ENCODE measurements at regions not wholly inside any gene's neighbourhood (a gene's known extent, or its start where the extent isn't known, plus 50 kb on each side); places are given as distances from the start of the nearest gene placed in this dataset.
A peak's percentile ranks its signal among the peaks of the same experiment; 100 is the strongest.
"Not testable (repeated sequence)": the region's sequence is repeated elsewhere in the genome, so short reads cannot be mapped to it uniquely, and the experiment has no call there.

DNA sequence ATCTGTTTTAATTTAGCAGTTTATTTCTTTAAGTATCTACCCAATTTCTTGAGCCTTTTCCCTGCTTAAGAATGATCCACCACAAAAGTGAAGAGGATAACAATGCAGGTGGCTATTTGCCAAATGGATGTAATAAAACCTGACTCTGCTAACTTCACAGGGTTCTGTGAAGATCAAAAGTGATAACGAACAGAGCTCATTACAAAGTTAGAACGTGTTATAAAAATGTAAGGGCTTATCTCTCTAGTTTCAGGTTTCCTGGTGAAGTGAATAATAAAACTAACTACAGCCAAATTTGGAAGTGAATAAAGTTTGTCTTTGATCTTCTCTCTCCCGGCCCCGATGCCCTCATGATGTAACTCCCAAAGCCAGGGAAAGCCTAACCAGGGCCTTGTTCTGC lies 497.9 kb downstream of the SMARCA1 start:
- TF ChIP-seq POLR2A (IDR thresholded peaks at IDR 0.05; ENCODE audit: low read length), result no peak
- TF ChIP-seq GATA1 (IDR thresholded peaks at IDR 0.05; ENCODE audit: low read depth, low read length), result no peak
- DNase-seq, result no peak

DNA sequence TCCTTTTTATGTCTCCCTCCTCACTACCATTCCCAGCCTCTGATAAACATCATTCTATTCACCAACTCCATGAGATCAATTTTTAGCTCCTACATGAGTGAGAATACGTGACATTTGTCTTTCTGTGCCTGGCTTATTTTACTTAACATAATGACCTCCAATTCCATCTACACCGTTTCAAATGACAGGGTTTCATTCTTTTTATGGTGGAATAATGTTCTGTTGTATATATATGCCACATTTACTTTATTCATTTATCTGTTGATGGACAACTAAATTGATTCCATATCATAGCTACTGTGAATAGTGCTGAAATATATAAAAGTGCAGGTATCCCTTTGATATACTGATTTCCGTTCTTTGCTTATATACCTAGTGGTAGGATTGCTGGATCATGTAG lies 503.9 kb downstream of the SMARCA1 start:
- no peak for DNase-seq

GRCh38 chrX:129015381-129015780 lies 507.9 kb downstream of the SMARCA1 start:
- DNase-seq, result no peak
- TF ChIP-seq GATA1 (IDR thresholded peaks at IDR 0.05; ENCODE audit: low read depth, low read length) (no peak), POLR2A (IDR thresholded peaks at IDR 0.05; ENCODE audit: low read length) (no peak)

More for the DNA sequence above, 503.9 kb downstream of the SMARCA1 start:
- TF ChIP-seq POLR2A (IDR thresholded peaks at IDR 0.05; ENCODE audit: low read length) (no peak), GATA1 (IDR thresholded peaks at IDR 0.05; ENCODE audit: low read depth, low read length) (no peak)

DNA sequence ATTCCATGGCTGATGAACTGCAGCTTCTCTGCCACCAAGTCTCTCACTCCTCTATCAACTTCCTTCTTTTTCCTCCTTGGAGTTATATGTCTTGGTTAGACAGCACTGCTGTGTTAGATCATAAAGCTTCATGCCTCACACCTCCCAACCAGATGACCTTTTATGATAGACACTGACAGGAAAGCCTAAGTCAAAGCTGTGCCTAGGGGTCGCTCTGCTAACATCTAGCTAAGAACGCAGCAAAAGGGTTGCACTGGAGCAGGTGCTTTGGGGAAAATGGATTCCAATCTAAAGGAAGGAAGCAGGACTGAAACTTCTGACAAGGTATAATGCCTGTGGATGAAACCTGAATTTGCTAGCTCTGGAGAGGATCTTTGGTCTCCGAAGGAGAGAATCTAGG lies 509.7 kb downstream of the SMARCA1 start:
- DNase-seq, result no peak
- TF ChIP-seq POLR2A (IDR thresholded peaks at IDR 0.05; ENCODE audit: low read length) (no peak), GATA1 (IDR thresholded peaks at IDR 0.05; ENCODE audit: low read depth, low read length) (no peak)

GRCh38 chrX:129007631-129008030 lies 515.7 kb downstream of the SMARCA1 start:
- DNase-seq, result no peak
- TF ChIP-seq GATA1 (IDR thresholded peaks at IDR 0.05; ENCODE audit: low read depth, low read length), result no peak
- TF ChIP-seq POLR2A (IDR thresholded peaks at IDR 0.05; ENCODE audit: low read length), result no peak

- DNase-seq, result no peak
- TF ChIP-seq POLR2A (IDR thresholded peaks at IDR 0.05; ENCODE audit: low read length) (no peak), GATA1 (IDR thresholded peaks at IDR 0.05; ENCODE audit: low read depth, low read length) (no peak)
These were observed 516.8 kb downstream of the SMARCA1 start for GRCh38 chrX:129006491-129006890.

DNA sequence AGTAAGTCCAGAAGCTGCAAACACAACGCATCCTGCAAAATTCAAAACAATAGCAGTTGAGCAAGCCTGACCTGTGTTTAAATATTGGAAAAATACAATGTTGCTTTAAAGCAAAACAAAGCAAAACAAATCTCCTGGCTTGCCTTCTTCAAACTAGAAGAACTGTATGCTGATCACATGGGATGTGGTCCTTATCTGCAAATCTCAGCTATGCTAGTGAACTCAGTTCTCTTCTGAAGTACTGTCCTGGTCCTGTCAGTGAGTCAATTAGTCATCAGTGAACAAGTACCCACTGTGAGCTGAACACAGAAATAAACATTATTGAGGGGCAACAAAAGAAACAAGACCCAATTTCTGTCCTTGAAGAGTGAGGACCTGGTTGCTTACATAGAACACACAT lies 522.5 kb downstream of the SMARCA1 start:
- no peak for TF ChIP-seq GATA1 (IDR thresholded peaks at IDR 0.05; ENCODE audit: low read depth, low read length)
- no peak for TF ChIP-seq POLR2A (IDR thresholded peaks at IDR 0.05; ENCODE audit: low read length)
- DNase-seq, result no peak

DNA sequence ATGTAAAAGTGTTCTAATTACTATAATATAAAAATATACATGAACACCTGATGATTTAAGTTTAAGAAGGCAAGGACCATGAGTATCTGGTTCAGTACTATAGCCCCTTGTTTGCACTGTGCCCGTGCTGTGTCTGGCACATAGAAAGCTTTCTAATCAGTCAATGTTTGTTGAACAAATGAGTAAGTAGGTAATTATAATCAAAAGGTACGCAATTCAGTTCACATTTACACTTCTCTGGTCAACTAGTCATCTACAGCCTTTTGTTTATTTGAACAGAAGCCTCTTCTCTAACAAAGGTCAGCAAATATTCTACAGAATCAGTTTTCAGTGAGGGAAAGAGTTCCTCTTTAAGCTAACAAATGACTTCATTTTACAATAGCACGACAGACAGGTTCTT lies 523.3 kb downstream of the SMARCA1 start:
- DNase-seq, result no peak
- TF ChIP-seq GATA1 (IDR thresholded peaks at IDR 0.05; ENCODE audit: low read depth, low read length) (no peak), POLR2A (IDR thresholded peaks at IDR 0.05; ENCODE audit: low read length) (no peak)

- no peak for DNase-seq
- TF ChIP-seq GATA1 (IDR thresholded peaks at IDR 0.05; ENCODE audit: low read depth, low read length), result no peak
- TF ChIP-seq POLR2A (IDR thresholded peaks at IDR 0.05; ENCODE audit: low read length), result no peak
These were observed 531.0 kb downstream of the SMARCA1 start for GRCh38 chrX:128992107-128992971.

DNA sequence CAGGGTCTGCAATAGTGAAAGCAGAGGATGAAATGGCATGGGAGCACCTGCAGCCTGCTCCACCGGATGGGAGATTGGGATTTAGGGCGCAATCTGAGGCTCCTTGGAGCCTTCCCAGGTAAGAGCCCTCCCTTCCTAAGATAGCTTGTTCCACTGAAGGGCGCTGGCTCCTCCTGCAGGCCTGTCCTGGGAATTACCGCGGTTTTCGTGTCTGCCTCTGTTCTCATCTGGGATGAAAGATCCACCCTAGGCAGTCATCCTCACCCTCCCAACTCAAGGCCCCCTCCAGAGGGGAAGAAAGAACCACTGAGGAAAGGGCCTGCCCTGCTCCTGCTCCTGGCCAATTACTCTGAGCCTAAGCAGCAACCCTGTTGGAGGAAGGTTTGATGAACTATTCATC lies 547.5 kb downstream of the SMARCA1 start:
- DNase-seq, result peak; percentile 0 to 14
- TF ChIP-seq GATA1 (IDR thresholded peaks at IDR 0.05; ENCODE audit: low read depth, low read length), result no peak
- TF ChIP-seq POLR2A (IDR thresholded peaks at IDR 0.05; ENCODE audit: low read length), result no peak

DNA sequence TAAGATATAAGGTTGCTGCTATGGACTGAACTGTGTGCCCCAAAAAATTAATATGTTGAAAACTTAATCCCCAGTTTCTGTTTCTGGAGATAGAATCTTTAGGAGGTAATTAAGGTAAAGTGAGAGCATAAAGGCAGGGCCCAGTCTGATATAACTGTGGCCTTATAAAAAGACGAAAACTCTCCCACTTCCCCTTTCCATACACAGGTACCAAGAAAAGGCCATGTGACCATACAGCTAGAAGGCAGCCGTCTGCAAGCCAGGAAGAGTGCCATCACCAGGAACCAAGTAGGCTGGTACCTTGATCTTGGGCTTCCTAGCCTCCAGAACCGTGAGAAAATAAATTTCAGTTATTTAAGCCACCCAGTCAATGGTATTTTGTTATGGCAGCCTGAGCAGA lies 550.3 kb downstream of the SMARCA1 start:
- TF ChIP-seq POLR2A (IDR thresholded peaks at IDR 0.05; ENCODE audit: low read length), result no peak
- no peak for TF ChIP-seq GATA1 (IDR thresholded peaks at IDR 0.05; ENCODE audit: low read depth, low read length)
- no peak for DNase-seq

DNA sequence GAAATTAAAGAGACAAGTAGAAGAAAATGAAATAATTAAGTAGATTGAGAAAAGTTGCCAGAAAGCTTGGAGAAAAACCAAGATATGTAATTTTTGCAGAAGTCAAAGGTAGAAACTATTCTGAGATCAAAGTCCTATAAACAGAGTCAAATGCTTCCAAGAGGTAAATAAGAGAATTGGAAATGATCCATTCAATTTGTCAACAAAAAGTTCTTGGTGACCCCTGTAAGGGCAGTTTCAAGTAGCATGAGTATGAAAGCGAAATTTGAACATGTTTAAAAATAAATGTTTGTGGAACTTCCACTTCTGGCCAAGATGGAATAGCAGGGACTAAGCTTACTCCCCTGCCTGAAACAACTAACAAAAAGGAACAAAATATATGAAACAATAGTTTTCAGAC lies 562.0 kb downstream of the SMARCA1 start:
- no peak for TF ChIP-seq POLR2A (IDR thresholded peaks at IDR 0.05; ENCODE audit: low read length)
- no peak for TF ChIP-seq GATA1 (IDR thresholded peaks at IDR 0.05; ENCODE audit: low read depth, low read length)
- DNase-seq, result no peak

GRCh38 chrX:128954697-128955096 lies 568.6 kb downstream of the SMARCA1 start:
- not testable (repeated sequence) for DNase-seq

GRCh38 chrX:128931071-128931470 lies 592.2 kb downstream of the SMARCA1 start:
- TF ChIP-seq GATA1 (IDR thresholded peaks at IDR 0.05; ENCODE audit: low read depth, low read length) (no peak), POLR2A (IDR thresholded peaks at IDR 0.05; ENCODE audit: low read length) (no peak)
- DNase-seq, result no peak

DNA sequence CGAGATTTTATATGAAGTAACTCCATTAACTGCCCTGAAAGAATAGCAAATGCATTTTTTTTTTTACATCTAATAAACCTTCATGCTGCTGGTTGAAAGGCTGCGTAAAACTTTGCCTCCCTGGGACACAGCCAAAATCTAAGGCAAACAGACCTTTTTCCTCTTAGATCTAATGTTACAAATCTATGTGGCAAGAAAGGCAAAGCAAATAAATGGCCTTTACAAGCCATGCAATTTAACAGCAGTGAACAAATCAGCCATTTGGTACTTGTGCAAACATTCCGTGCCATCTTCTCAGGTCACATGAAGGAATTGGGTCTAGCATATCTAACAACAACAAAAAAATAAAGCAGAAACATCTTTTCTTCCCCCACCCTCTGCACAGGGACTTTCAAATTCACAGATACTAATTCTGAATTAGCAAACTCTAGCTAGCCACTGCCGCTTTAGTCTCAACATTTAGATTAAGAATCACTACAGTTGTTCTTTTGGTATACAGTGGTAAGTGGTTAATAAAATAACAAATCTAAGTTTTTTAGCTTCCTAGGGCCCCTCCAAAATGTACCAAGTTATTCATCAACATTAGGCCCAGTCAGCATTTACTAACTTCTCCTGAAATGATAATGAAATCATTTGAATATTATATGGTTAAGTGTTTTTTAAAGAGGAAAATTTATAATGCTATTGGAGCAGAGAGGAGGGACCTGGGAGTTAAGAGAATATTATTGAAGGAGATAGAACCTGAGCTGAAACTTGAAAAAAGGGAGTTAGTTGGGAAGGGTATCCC lies 593.8 kb downstream of the SMARCA1 start:
- no peak for DNase-seq
- TF ChIP-seq GATA1 (IDR thresholded peaks at IDR 0.05; ENCODE audit: low read depth, low read length) (no peak), POLR2A (IDR thresholded peaks at IDR 0.05; ENCODE audit: low read length) (no peak)
